GM23338 (cell line): ENCODE measurements at regions not wholly inside any gene's neighbourhood (a gene's known extent, or its start where the extent isn't known, plus 50 kb on each side); places are given as distances from the start of the nearest gene placed in this dataset.

ENCODE experiments used
- ATAC-seq: fragments of 200-7000 bp; cut with Tn5 transposase; 3 replicates; pipeline ENCODE4 v1.9.1; 2020
- DNase-seq: peaks from one replicate; pipeline ENCODE4 v3.0.0-alpha.2; 2015; ENCODE audit warnings: low spot score
- H2AFZ ChIP-seq: fragments of 200-600 bp; sonication (generic); 2 replicates; pipeline ENCODE4 v1.8.0; 2016; ENCODE audit warnings: antibody characterized with exemption, mild to moderate bottlenecking, moderate library complexity
- H3F3A ChIP-seq: fragments of 200-600 bp; sonication (generic); replicated peaks from 2 replicates; pipeline ENCODE4 v1.8.0; 2017; ENCODE audit warnings: antibody characterized with exemption, mixed run types, low read depth
- H3K27ac ChIP-seq: fragments of 200-600 bp; sonication (generic); 2 replicates; pipeline ENCODE4 v1.6.1; 2016; ENCODE audit warnings: low read depth
- H3K27me3 ChIP-seq: fragments of 200-600 bp; sonication (generic); 2 replicates; pipeline ENCODE4 v1.8.0; 2016; ENCODE audit warnings: mild to moderate bottlenecking, mixed run types, moderate library complexity; ENCODE audit not compliant: insufficient read depth
- H3K36me3 ChIP-seq: fragments of 200-600 bp; sonication (generic); 2 replicates; pipeline ENCODE4 v1.8.0; 2016; ENCODE audit warnings: mild to moderate bottlenecking; ENCODE audit not compliant: insufficient read depth
- H3K4me1 ChIP-seq: fragments of 200-600 bp; sonication (generic); 2 replicates; pipeline ENCODE4 v1.8.0; 2016; ENCODE audit warnings: mild to moderate bottlenecking, moderate library complexity; ENCODE audit not compliant: insufficient read depth
- H3K4me2 ChIP-seq: fragments of 200-600 bp; sonication (generic); 2 replicates; pipeline ENCODE4 v1.7.1; 2017; ENCODE audit warnings: mixed run types
- H3K4me3 ChIP-seq: fragments of 200-600 bp; sonication (generic); 2 replicates; pipeline ENCODE4 v1.6.1; 2016; ENCODE audit warnings: mixed run types
- H3K79me2 ChIP-seq: fragments of 200-600 bp; sonication (generic); replicated peaks from 2 replicates; pipeline ENCODE4 v1.8.0; 2017; ENCODE audit warnings: mild to moderate bottlenecking; ENCODE audit not compliant: insufficient read depth
- H3K9me2 ChIP-seq: fragments of 200-600 bp; sonication (generic); 2 replicates; pipeline ENCODE4 v1.8.0; 2017; ENCODE audit not compliant: insufficient read depth
- H4K20me1 ChIP-seq: fragments of 200-600 bp; sonication (generic); replicated peaks from 2 replicates; pipeline ENCODE4 v1.8.0; 2017; ENCODE audit warnings: mild to moderate bottlenecking; ENCODE audit not compliant: insufficient read depth
- H3K27ac Mint-ChIP-seq: 2 replicates; pipeline ENCODE4 v1.8.0; 2020; ENCODE audit warnings: inconsistent platforms, mild to moderate bottlenecking, moderate library complexity, mixed read lengths
- H3K27me3 Mint-ChIP-seq: 3 replicates; pipeline ENCODE4 v1.8.0; 2022; ENCODE audit warnings: low read depth, mild to moderate bottlenecking, moderate library complexity, mixed read lengths, inconsistent platforms; ENCODE audit not compliant: insufficient read depth, poor library complexity
- H3K36me3 Mint-ChIP-seq: 3 replicates; pipeline ENCODE4 v1.8.0; 2021; ENCODE audit warnings: low read depth, mild to moderate bottlenecking, inconsistent platforms, moderate library complexity, mixed read lengths
- H3K4me1 Mint-ChIP-seq: 3 replicates; pipeline ENCODE4 v1.8.0; 2020; ENCODE audit warnings: mild to moderate bottlenecking, inconsistent platforms, mixed read lengths
- H3K4me3 Mint-ChIP-seq: 3 replicates; pipeline ENCODE4 v1.8.0; 2021; ENCODE audit warnings: moderate library complexity, mild to moderate bottlenecking, inconsistent platforms, mixed read lengths
- H3K9me3 Mint-ChIP-seq: 3 replicates; pipeline ENCODE4 v1.8.0; 2020; ENCODE audit warnings: moderate library complexity, mild to moderate bottlenecking, inconsistent platforms, mixed read lengths
- CREB1 ChIP-seq: fragments of 250-450 bp; sonication (Bioruptor Pico); IDR thresholded peaks from 2 replicates; pipeline ENCODE4 v1.5.0; 2020; ENCODE audit warnings: low read depth, mild to moderate bottlenecking, moderate library complexity
- CTCF ChIP-seq, 2 experiments: fragments of 200-600 bp in 1 of 2; sonication (generic) in 1 of 2; conservative IDR thresholded peaks; 2 replicates each; pipeline versions ENCODE4 v1.5.1 to v1.6.1; 2016 to 2017; ENCODE audit warnings: antibody characterized with exemption in 2 of 2, low read depth in 2 of 2, mild to moderate bottlenecking in 2 of 2, moderate library complexity in 1 of 2
- EZH2 ChIP-seq: fragments of 200-600 bp; sonication (generic); IDR thresholded peaks from one replicate; pipeline ENCODE4 v1.8.0; 2017; ENCODE audit warnings: antibody characterized with exemption, mild to moderate bottlenecking, low read depth; ENCODE audit not compliant: unreplicated experiment
- EZH2phosphoT487 ChIP-seq: fragments of 200-600 bp; sonication (generic); IDR thresholded peaks from one replicate; pipeline ENCODE4 v1.8.1; 2018; ENCODE audit warnings: antibody characterized with exemption; ENCODE audit not compliant: unreplicated experiment
- JUNB ChIP-seq: IDR thresholded peaks from one replicate; pipeline ENCODE4 v1.6.1; 2016; ENCODE audit warnings: antibody characterized with exemption; ENCODE audit not compliant: unreplicated experiment
- NANOG ChIP-seq: IDR thresholded peaks from 2 replicates; pipeline ENCODE4 v1.6.1; 2016; ENCODE audit warnings: antibody characterized with exemption, borderline replicate concordance
- POLR2AphosphoS5 ChIP-seq: IDR thresholded peaks from 2 replicates; pipeline ENCODE4 v1.6.1; 2016; ENCODE audit warnings: antibody characterized with exemption, low read depth
- REST ChIP-seq: IDR thresholded peaks from one replicate; pipeline ENCODE4 v1.6.1; 2018; ENCODE audit warnings: antibody characterized with exemption; ENCODE audit not compliant: unreplicated experiment
- STAT1 ChIP-seq: IDR thresholded peaks from one replicate; pipeline ENCODE4 v1.6.1; 2016; ENCODE audit warnings: antibody characterized with exemption; ENCODE audit not compliant: unreplicated experiment
- ZNF114 ChIP-seq: fragments of 250-450 bp; sonication (Bioruptor Pico); IDR thresholded peaks from 2 replicates; pipeline ENCODE4 v1.5.0; 2020; ENCODE audit warnings: mild to moderate bottlenecking, moderate library complexity
- ZNF331 ChIP-seq: fragments of 250-450 bp; sonication (Bioruptor Pico); IDR thresholded peaks from 2 replicates; pipeline ENCODE4 v1.5.0; 2020; ENCODE audit warnings: low read depth, mild to moderate bottlenecking, moderate library complexity
- TF ChIP-seq, protein P1 (sequence below): fragments of 250-450 bp; sonication (Bioruptor Pico); IDR thresholded peaks from 2 replicates; pipeline ENCODE4 v1.5.0; 2020; ENCODE audit warnings: mild to moderate bottlenecking, moderate library complexity
- TF ChIP-seq, protein P2 (sequence below): IDR thresholded peaks from 2 replicates; pipeline ENCODE4 v1.6.1; 2016; ENCODE audit warnings: antibody characterized with exemption

DNA sequence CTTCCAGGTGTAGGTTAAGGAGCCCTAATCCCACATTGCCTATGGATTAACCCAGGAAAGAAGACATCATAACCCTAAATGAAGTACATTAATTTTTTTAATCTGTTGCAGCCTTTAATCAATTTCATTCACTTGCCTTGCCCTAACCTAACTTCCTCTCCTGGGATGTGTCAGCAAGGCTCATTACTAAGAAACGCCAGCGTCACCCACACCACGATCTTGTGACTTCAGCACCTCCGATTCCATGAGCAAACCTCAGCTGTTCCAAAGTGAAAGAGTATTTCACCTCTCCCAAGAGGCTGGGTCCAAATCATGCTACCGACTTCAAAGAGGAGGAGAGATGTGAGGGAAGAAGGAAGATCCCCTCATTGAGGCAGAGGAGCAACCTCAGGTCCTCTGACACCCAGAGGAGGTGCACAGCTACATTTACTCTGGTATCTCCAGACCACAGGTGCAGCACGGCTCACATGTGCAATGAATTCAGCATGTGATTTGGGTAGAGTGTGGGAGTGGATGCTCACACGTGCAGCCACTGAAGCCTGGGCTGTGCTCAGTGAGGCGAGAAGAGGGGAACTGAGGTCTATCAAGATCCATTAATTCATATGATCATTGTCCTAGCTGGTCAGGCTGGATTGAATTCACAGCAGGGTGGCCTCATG is 134.1 kb downstream of the SLC30A10 start:
- Histone ChIP-seq H2AFZ (0 out of 2 replicates have a peak overlapping the region, but pooled peaks have one; percentile 28), H3K36me3 (no peaks in the 10 kb centered on the region), H3K27ac (no peak overlapping the region), H4K20me1 (no peaks in the 10 kb centered on the region), H3F3A (no peaks in the 10 kb centered on the region), H3K9me2 (0 out of 2 replicates have a peak, but pooled peaks cover 6% of the 10 kb centered on the region), H3K4me3 (no peak overlapping the region), H3K4me1 (no peaks in the 10 kb centered on the region), H3K79me2 (no peaks in the 10 kb centered on the region), H3K27me3 (no peaks in the 10 kb centered on the region), H3K4me2 (no peak overlapping the region)
- H3K9me3 Mint-ChIP-seq, result no peaks in the 10 kb centered on the region
- H3K27me3 Mint-ChIP-seq, result no peaks in the 10 kb centered on the region
- no peak overlapping the region for H3K27ac Mint-ChIP-seq
- no peak for ATAC-seq
- peaks cover 5% of the 10 kb centered on the region for H3K4me1 Mint-ChIP-seq
- no peaks in the 10 kb centered on the region for H3K36me3 Mint-ChIP-seq
- no peak for DNase-seq
- no peak overlapping the region for H3K4me3 Mint-ChIP-seq
- TF ChIP-seq, protein P1, sequence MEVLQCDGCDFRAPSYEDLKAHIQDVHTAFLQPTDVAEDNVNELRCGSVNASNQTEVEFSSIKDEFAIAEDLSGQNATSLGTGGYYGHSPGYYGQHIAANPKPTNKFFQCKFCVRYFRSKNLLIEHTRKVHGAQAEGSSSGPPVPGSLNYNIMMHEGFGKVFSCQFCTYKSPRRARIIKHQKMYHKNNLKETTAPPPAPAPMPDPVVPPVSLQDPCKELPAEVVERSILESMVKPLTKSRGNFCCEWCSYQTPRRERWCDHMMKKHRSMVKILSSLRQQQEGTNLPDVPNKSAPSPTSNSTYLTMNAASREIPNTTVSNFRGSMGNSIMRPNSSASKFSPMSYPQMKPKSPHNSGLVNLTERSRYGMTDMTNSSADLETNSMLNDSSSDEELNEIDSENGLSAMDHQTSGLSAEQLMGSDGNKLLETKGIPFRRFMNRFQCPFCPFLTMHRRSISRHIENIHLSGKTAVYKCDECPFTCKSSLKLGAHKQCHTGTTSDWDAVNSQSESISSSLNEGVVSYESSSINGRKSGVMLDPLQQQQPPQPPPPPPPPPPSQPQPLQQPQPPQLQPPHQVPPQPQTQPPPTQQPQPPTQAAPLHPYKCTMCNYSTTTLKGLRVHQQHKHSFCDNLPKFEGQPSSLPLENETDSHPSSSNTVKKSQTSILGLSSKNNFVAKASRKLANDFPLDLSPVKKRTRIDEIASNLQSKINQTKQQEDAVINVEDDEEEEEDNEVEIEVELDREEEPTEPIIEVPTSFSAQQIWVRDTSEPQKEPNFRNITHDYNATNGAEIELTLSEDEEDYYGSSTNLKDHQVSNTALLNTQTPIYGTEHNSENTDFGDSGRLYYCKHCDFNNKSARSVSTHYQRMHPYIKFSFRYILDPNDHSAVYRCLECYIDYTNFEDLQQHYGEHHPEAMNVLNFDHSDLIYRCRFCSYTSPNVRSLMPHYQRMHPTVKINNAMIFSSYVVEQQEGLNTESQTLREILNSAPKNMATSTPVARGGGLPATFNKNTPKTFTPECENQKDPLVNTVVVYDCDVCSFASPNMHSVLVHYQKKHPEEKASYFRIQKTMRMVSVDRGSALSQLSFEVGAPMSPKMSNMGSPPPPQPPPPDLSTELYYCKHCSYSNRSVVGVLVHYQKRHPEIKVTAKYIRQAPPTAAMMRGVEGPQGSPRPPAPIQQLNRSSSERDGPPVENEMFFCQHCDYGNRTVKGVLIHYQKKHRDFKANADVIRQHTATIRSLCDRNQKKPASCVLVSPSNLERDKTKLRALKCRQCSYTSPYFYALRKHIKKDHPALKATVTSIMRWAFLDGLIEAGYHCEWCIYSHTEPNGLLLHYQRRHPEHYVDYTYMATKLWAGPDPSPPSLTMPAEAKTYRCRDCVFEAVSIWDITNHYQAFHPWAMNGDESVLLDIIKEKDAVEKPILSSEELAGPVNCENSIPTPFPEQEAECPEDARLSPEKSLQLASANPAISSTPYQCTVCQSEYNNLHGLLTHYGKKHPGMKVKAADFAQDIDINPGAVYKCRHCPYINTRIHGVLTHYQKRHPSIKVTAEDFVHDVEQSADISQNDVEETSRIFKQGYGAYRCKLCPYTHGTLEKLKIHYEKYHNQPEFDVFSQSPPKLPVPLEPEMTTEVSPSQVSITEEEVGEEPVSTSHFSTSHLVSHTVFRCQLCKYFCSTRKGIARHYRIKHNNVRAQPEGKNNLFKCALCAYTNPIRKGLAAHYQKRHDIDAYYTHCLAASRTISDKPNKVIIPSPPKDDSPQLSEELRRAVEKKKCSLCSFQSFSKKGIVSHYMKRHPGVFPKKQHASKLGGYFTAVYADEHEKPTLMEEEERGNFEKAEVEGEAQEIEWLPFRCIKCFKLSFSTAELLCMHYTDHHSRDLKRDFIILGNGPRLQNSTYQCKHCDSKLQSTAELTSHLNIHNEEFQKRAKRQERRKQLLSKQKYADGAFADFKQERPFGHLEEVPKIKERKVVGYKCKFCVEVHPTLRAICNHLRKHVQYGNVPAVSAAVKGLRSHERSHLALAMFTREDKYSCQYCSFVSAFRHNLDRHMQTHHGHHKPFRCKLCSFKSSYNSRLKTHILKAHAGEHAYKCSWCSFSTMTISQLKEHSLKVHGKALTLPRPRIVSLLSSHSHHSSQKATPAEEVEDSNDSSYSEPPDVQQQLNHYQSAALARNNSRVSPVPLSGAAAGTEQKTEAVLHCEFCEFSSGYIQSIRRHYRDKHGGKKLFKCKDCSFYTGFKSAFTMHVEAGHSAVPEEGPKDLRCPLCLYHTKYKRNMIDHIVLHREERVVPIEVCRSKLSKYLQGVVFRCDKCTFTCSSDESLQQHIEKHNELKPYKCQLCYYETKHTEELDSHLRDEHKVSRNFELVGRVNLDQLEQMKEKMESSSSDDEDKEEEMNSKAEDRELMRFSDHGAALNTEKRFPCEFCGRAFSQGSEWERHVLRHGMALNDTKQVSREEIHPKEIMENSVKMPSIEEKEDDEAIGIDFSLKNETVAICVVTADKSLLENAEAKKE (CRISPR knock-in tag), result no peak
- TF ChIP-seq CREB1 (CRISPR knock-in tag) (no peak), ZNF331 (CRISPR knock-in tag) (no peak), STAT1 (no peak), POLR2AphosphoS5 (no peak), JUNB (no peak), NANOG (no peak), CTCF (conservative IDR thresholded peaks at IDR 0.05; ENCODE audit: low read depth in 2 of 2) (no peak), EZH2phosphoT487 (no peak), EZH2 (no peak), REST (no peak), ZNF114 (CRISPR knock-in tag) (no peak)
- TF ChIP-seq, protein P2, sequence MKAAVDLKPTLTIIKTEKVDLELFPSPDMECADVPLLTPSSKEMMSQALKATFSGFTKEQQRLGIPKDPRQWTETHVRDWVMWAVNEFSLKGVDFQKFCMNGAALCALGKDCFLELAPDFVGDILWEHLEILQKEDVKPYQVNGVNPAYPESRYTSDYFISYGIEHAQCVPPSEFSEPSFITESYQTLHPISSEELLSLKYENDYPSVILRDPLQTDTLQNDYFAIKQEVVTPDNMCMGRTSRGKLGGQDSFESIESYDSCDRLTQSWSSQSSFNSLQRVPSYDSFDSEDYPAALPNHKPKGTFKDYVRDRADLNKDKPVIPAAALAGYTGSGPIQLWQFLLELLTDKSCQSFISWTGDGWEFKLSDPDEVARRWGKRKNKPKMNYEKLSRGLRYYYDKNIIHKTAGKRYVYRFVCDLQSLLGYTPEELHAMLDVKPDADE, result no peak
